ENCODE measurements at regions not wholly inside any gene's neighbourhood (a gene's known extent, or its start where the extent isn't known, plus 50 kb on each side); places are given as distances from the start of the nearest gene placed in this dataset.
"Not testable (repeated sequence)": the region's sequence is repeated elsewhere in the genome, so short reads cannot be mapped to it uniquely, and the experiment has no call there.

DNA sequence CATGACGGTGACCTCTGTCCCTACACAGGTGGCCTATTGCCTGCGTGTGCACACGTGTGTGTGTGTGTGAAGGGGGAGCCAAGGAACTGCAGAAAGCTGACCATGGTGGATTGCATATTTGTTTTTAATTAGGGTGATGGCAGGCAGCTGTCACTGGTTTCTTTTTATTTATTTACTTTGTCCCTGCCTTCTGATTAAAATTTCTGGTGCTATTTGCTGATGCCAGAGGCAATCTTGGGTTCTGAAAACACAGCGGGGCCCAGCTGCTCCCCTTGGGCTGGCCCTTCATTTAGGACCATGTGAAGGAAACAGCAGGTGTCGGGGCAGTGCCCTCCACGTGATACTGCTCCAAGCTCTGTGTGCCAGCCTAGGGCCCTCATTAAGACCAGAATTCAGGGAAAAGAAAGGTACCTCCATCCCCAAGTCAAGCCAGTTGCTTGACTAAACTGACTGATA lies 71.3 kb upstream of the PODXL start:
- Mint-ChIP-seq H3K4me3 (no peak overlapping the region), H3K36me3 (no peaks in the 10 kb centered on the region), H3K4me1 (no peaks in the 10 kb centered on the region), H3K9me3 (no peaks in the 10 kb centered on the region), H3K27me3 (ENCODE audit: low read depth in 2 of 2) (peaks cover 7 to 21% of the 10 kb centered on the region in 2 donors), H3K27ac (no peak overlapping the region)
- Histone ChIP-seq H3K36me3 (ENCODE audit: control insufficient read depth, insufficient read depth, low read length) (no peaks in the 10 kb centered on the region), H3K27me3 (ENCODE audit: control insufficient read depth, insufficient read depth, low read length) (no peaks in the 10 kb centered on the region), H3K27ac (ENCODE audit: low read length) (no peak overlapping the region), H3K9me3 (ENCODE audit: control insufficient read depth, insufficient read depth, low read length) (no peaks in the 10 kb centered on the region), H3K4me1 (ENCODE audit: control insufficient read depth, insufficient read depth, low read length) (no peaks in the 10 kb centered on the region), H3K4me3 (ENCODE audit: low read length) (no peak overlapping the region)
- DNase-seq (no peak), ATAC-seq (no peak)
- no peak for TF ChIP-seq CTCF (IDR thresholded peaks at IDR 0.05)
- intact Hi-C loops (cut with micrococcal nuclease), result no loop called here
- 82% methylated on average over 6 of the region's 6 CpGs for WGBS (ENCODE audit: insufficient coverage)

DNA sequence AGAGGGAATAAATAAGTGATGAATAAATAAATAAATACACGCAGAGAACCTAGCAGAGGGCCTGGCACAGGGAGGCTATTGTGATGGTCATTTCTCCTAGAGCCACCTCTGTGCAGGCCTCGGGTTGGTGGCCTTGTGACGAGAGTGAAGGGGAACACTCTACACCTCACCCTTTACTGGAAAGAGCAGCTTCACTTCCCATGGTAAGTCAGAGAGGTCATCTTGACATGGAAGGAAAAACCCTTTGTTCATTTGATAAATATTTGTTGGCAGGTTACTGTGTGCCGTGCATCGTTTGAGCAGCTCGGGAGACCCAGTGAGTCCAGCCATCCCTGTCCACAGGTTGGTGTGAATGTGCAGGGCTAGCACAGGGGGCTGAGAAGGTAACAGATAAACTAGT lies 70.2 kb upstream of the PODXL start:
- no peaks in the 10 kb centered on the region for H3K36me3 Mint-ChIP-seq
- H3K27me3 Mint-ChIP-seq (ENCODE audit: low read depth in 2 of 2), result peaks cover 8 to 21% of the 10 kb centered on the region in 2 donors
- no peak overlapping the region for H3K4me3 Mint-ChIP-seq
- ATAC-seq, result no peak
- Histone ChIP-seq H3K27me3 (ENCODE audit: control insufficient read depth, insufficient read depth, low read length) (no peaks in the 10 kb centered on the region), H3K4me3 (ENCODE audit: low read length) (no peak overlapping the region), H3K27ac (ENCODE audit: low read length) (no peak overlapping the region), H3K36me3 (ENCODE audit: control insufficient read depth, insufficient read depth, low read length) (no peaks in the 10 kb centered on the region), H3K9me3 (ENCODE audit: control insufficient read depth, insufficient read depth, low read length) (no peaks in the 10 kb centered on the region), H3K4me1 (ENCODE audit: control insufficient read depth, insufficient read depth, low read length) (no peaks in the 10 kb centered on the region)
- WGBS (ENCODE audit: insufficient coverage), result 89% methylated on average over 6 of the region's 6 CpGs
- DNase-seq, result no peak
- no peaks in the 10 kb centered on the region for H3K4me1 Mint-ChIP-seq
- intact Hi-C loops (cut with micrococcal nuclease), result no loop called here
- H3K27ac Mint-ChIP-seq, result no peak overlapping the region
- TF ChIP-seq CTCF (IDR thresholded peaks at IDR 0.05), result no peak
- H3K9me3 Mint-ChIP-seq, result no peaks in the 10 kb centered on the region

DNA sequence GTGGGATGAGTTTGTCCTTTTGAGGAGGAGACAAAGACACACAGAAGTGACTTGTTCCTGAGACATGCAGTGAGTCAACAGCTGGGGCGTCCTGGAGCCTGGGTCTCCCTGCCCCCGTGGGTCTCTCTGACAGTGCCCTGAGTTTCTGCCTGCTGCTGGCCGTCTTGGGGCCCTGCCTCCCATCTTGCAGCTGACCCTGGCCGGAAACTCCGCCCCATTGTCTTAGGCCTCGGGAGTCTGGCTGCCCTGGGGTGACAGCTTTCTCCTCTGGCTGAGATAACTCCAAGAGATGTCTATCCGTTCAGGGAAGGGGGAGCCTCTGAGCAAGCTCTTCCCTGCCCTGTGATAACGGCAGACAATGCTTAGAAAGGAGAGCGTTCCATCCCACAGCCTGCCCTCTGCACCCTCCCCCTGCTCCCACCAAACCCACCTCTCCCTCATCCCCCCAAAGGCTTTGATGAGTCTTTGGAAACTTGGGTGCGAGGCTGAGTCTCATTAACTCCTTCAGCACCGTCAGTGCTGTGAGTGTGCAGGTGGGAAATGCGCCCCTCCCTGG lies 69.5 kb upstream of the PODXL start:
- ATAC-seq (no peak), DNase-seq (no peak)
- H3K27ac Mint-ChIP-seq, result no peak overlapping the region
- H3K9me3 Mint-ChIP-seq, result no peaks in the 10 kb centered on the region
- intact Hi-C loops (cut with micrococcal nuclease), result no loop called here
- no peaks in the 10 kb centered on the region for H3K36me3 ChIP-seq (ENCODE audit: control insufficient read depth, insufficient read depth, low read length)
- H3K27me3 ChIP-seq (ENCODE audit: control insufficient read depth, insufficient read depth, low read length), result no peaks in the 10 kb centered on the region
- peaks cover 8 to 15% of the 10 kb centered on the region in 2 donors for H3K27me3 Mint-ChIP-seq (ENCODE audit: low read depth in 2 of 2)
- H3K36me3 Mint-ChIP-seq, result no peaks in the 10 kb centered on the region
- TF ChIP-seq CTCF (IDR thresholded peaks at IDR 0.05), result no peak
- no peak overlapping the region for H3K4me3 ChIP-seq (ENCODE audit: low read length)
- H3K4me1 Mint-ChIP-seq, result no peaks in the 10 kb centered on the region
- H3K9me3 ChIP-seq (ENCODE audit: control insufficient read depth, insufficient read depth, low read length), result no peaks in the 10 kb centered on the region
- 61% methylated on average over 12 of the region's 12 CpGs for WGBS (ENCODE audit: insufficient coverage)
- no peak overlapping the region for H3K27ac ChIP-seq (ENCODE audit: low read length)
- no peaks in the 10 kb centered on the region for H3K4me1 ChIP-seq (ENCODE audit: control insufficient read depth, insufficient read depth, low read length)
- no peak overlapping the region for H3K4me3 Mint-ChIP-seq

DNA sequence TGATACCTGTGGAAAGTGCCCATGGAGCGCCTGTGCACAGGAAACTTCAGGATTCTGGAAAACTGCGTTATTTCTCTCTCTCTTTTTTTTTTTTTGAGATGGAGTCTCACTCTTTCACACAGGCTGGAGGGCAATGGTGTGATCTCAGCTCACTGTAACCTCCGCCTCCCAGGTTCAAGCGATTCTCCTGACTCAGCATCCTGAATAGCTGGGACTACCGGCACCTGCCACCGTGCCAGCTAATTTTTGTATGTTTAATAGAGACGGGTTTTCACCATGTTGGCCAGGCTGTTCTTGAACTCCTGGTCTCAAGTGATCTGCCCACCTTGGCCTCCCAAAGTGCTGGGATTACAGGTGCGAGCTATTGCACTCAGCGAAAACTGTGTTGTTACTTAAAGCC lies 68.9 kb upstream of the PODXL start:
- H3K9me3 ChIP-seq (ENCODE audit: control insufficient read depth, insufficient read depth, low read length); H3K9me3 Mint-ChIP-seq; ATAC-seq; H3K4me1 Mint-ChIP-seq; H3K4me3 Mint-ChIP-seq; H3K27ac ChIP-seq (ENCODE audit: low read length); H3K4me1 ChIP-seq (ENCODE audit: control insufficient read depth, insufficient read depth, low read length); H3K27me3 ChIP-seq (ENCODE audit: control insufficient read depth, insufficient read depth, low read length); H3K27ac Mint-ChIP-seq; intact Hi-C loops (cut with micrococcal nuclease); H3K36me3 ChIP-seq (ENCODE audit: control insufficient read depth, insufficient read depth, low read length); DNase-seq; H3K36me3 Mint-ChIP-seq; H3K4me3 ChIP-seq (ENCODE audit: low read length): not testable (repeated sequence)
- H3K27me3 Mint-ChIP-seq (ENCODE audit: low read depth in 2 of 2), result peaks cover 6 to 10% of the 10 kb centered on the region in 2 donors
- WGBS (ENCODE audit: insufficient coverage), result 91% methylated on average over 9 of the region's 9 CpGs
